ENCODE measurements at regions not wholly inside any gene's neighbourhood (a gene's known extent, or its start where the extent isn't known, plus 50 kb on each side); places are given as distances from the start of the nearest gene placed in this dataset.

- Histone ChIP-seq H3K27ac (no peak overlapping the region), H3K36me3 (no peaks in the 10 kb centered on the region), H3K4me3 (no peak overlapping the region), H3K9me3 (no peaks in the 10 kb centered on the region), H3K4me1 (peaks cover 0 to 26% (median 5%) of the 10 kb centered on the region in 4 donors), H3K27me3 (no peaks in the 10 kb centered on the region)
- 92 to 93% methylated on average over 5 of the region's 5 CpGs for WGBS, 2 donors
- intact Hi-C loops (cut with DNase I): no loop called here
- DNase-seq: no peak
- no peak for TF ChIP-seq POLR2A (IDR thresholded peaks at IDR 0.05)
- no peak for TF ChIP-seq POLR2AphosphoS5 (IDR thresholded peaks at IDR 0.05)
- no peak for TF ChIP-seq EP300 (IDR thresholded peaks at IDR 0.05)
- TF ChIP-seq CTCF (IDR thresholded peaks at IDR 0.05): no peak
These were observed 95.2 kb downstream of the SNX18 start for GRCh38 chr5:54612711-54613110.

- Histone ChIP-seq H3K9me3 (no peaks in the 10 kb centered on the region), H3K36me3 (no peaks in the 10 kb centered on the region), H3K4me1 (peaks cover 0 to 18% (median under 1%) of the 10 kb centered on the region in 4 donors), H3K27ac (no peak overlapping the region), H3K4me3 (no peak overlapping the region), H3K27me3 (no peaks in the 10 kb centered on the region)
- no peak for DNase-seq
- intact Hi-C loops (cut with DNase I): no loop called here
- WGBS, 2 donors: 66 to 68% methylated on average over 5 of the region's 5 CpGs
- no peak for TF ChIP-seq POLR2AphosphoS5 (IDR thresholded peaks at IDR 0.05)
- no peak for TF ChIP-seq EP300 (IDR thresholded peaks at IDR 0.05)
- TF ChIP-seq CTCF (IDR thresholded peaks at IDR 0.05): no peak
- no peak for TF ChIP-seq POLR2A (IDR thresholded peaks at IDR 0.05)
These were observed 93.9 kb downstream of the SNX18 start for GRCh38 chr5:54611290-54611951.

- no peaks in the 10 kb centered on the region for H3K9me3 ChIP-seq
- H3K27me3 ChIP-seq: no peaks in the 10 kb centered on the region
- intact Hi-C loops (cut with DNase I): no loop called here
- H3K4me1 ChIP-seq: peaks cover 0 to 11% (median 0%) of the 10 kb centered on the region in 4 donors
- 44 to 69% methylated on average over 6 of the region's 6 CpGs for WGBS, 2 donors
- no peak overlapping the region for H3K4me3 ChIP-seq
- no peaks in the 10 kb centered on the region for H3K36me3 ChIP-seq
- H3K27ac ChIP-seq: no peak overlapping the region
- no peak for TF ChIP-seq EP300 (IDR thresholded peaks at IDR 0.05)
- TF ChIP-seq POLR2AphosphoS5 (IDR thresholded peaks at IDR 0.05): no peak
- TF ChIP-seq POLR2A (IDR thresholded peaks at IDR 0.05): no peak
- TF ChIP-seq CTCF (IDR thresholded peaks at IDR 0.05): no peak
- no peak for DNase-seq
These were observed 92.8 kb downstream of the SNX18 start for GRCh38 chr5:54610197-54610944.

GRCh38 chr5:54608423-54609085 lies 91.0 kb downstream of the SNX18 start:
- WGBS, 2 donors: 75 to 93% methylated on average over 3 of the region's 3 CpGs
- Histone ChIP-seq H3K36me3 (no peaks in the 10 kb centered on the region), H3K9me3 (no peaks in the 10 kb centered on the region), H3K27ac (no peak overlapping the region), H3K27me3 (no peaks in the 10 kb centered on the region), H3K4me3 (no peak overlapping the region), H3K4me1 (peaks cover 0 to 8% (median 0%) of the 10 kb centered on the region in 4 donors)
- intact Hi-C loops (cut with DNase I): no loop called here
- TF ChIP-seq POLR2A (IDR thresholded peaks at IDR 0.05) (no peak), CTCF (IDR thresholded peaks at IDR 0.05) (no peak), POLR2AphosphoS5 (IDR thresholded peaks at IDR 0.05) (no peak)
- no peak for DNase-seq
